B cell (primary cell): ENCODE measurements at regions not wholly inside any gene's neighbourhood (a gene's known extent, or its start where the extent isn't known, plus 50 kb on each side); places are given as distances from the start of the nearest gene placed in this dataset. TPM values are rescaled to one million over a fixed set of nuclear protein-coding genes. Genes with fewer than 3 reads are reported as not detected.

Source experiments
- ATAC-seq: fragments of 200-7000 bp; cut with Tn5 transposase; one replicate; pipeline ENCODE4 v1.10.0; 2021; ENCODE audit warnings: low read depth, mild to moderate bottlenecking, moderate number of reproducible peaks, moderate library complexity
- CTCF ChIA-PET: fragments of 350-600 bp; sonication (Branson Sonifier 250); formaldehyde crosslinking; loops from one replicate; lab custom pipeline; 2021; ENCODE audit warnings: antibody characterized with exemption, inconsistent platforms; lab: Charles Lee
- POLR2A ChIA-PET: fragments of 350-600 bp; sonication (Branson Sonifier 250); formaldehyde crosslinking; loops from one replicate; lab custom pipeline; 2021; ENCODE audit warnings: antibody characterized with exemption; lab: Charles Lee
- DNase-seq: peaks from one replicate; pipeline ENCODE4 v3.0.0; 2013
- H2AFZ ChIP-seq: 2 replicates; pipeline ENCODE4 v1.6.1; 2012; ENCODE audit warnings: mild to moderate bottlenecking, low read depth, low read length; ENCODE audit not compliant: insufficient read depth, poor library complexity, severe bottlenecking
- H3K27ac ChIP-seq, 2 donors: 1 replicate in 1 of 2; 2 replicates in 1 of 2; pipeline ENCODE4 v1.5.1; 2012 to 2013; ENCODE audit warnings: low read length in 2 of 2, mild to moderate bottlenecking in 2 of 2, moderate library complexity in 1 of 2
- H3K27me3 ChIP-seq, 4 experiments: fragments of 200-600 bp in 1 of 4; sonication (generic) in 1 of 4; replicated peaks in 1 of 4; 1 replicate in 2 of 4; 2 replicates in 2 of 4; pipeline versions ENCODE4 v1.6.1 to v1.7.0; 2013 to 2016; ENCODE audit warnings: low read length in 3 of 4, mild to moderate bottlenecking in 2 of 4, mixed read lengths in 1 of 4, moderate library complexity in 1 of 4; ENCODE audit not compliant: insufficient read depth in 4 of 4, control insufficient read depth in 3 of 4; ENCODE audit errors: control extremely low read depth in 1 of 4
- H3K36me3 ChIP-seq, 2 experiments: replicated peaks in 1 of 2; 1 replicate in 1 of 2; 2 replicates in 1 of 2; pipeline versions ENCODE4 v1.6.1 to v1.7.1; 2013; ENCODE audit warnings: low read length in 1 of 2; ENCODE audit not compliant: insufficient read depth in 2 of 2, control insufficient read depth in 1 of 2; ENCODE audit errors: control extremely low read depth in 1 of 2, extremely low read depth in 1 of 2
- H3K4me1 ChIP-seq, 2 donors: fragments of 200-600 bp in 1 of 2; sonication (generic) in 1 of 2; 1 replicate in 1 of 2; 2 replicates in 1 of 2; pipeline versions ENCODE4 v1.5.1 to v1.6.1; 2013 to 2017; ENCODE audit warnings: low read length in 2 of 2; ENCODE audit not compliant: control insufficient read depth in 2 of 2, insufficient read depth in 2 of 2
- H3K4me2 ChIP-seq: replicated peaks from 2 replicates; pipeline ENCODE3; 2012; ENCODE audit warnings: mild to moderate bottlenecking, low read depth, low read length; ENCODE audit not compliant: poor library complexity, severe bottlenecking
- H3K4me3 ChIP-seq, 5 experiments: fragments of 200-600 bp in 1 of 5; sonication (generic) in 1 of 5; 1 replicate in 3 of 5; 2 replicates in 2 of 5; pipeline versions ENCODE4 v1.5.1 to v1.7.0; 2011 to 2016; ENCODE audit warnings: low read length in 4 of 5, mild to moderate bottlenecking in 4 of 5, low read depth in 2 of 5, control low read depth in 1 of 5, moderate library complexity in 1 of 5; ENCODE audit not compliant: insufficient read depth in 1 of 5; ENCODE audit errors: control extremely low read depth in 1 of 5, extremely low read depth in 1 of 5
- H3K79me2 ChIP-seq: fragments of 200-600 bp; sonication (generic); one replicate; pipeline ENCODE4 v1.6.0; 2016; ENCODE audit warnings: low read length; ENCODE audit not compliant: control insufficient read depth, insufficient read depth
- H3K9ac ChIP-seq: fragments of 200-600 bp; sonication (generic); 2 replicates; pipeline ENCODE4 v1.6.1; 2017; ENCODE audit warnings: mild to moderate bottlenecking, low read length, moderate library complexity
- H3K9me3 ChIP-seq, 3 donors: one replicate each; pipeline versions ENCODE4 v1.6.1 to v1.7.1; 2013; ENCODE audit warnings: low read length in 2 of 3; ENCODE audit not compliant: control insufficient read depth in 2 of 3, insufficient read depth in 1 of 3; ENCODE audit errors: control extremely low read depth in 1 of 3
- H4K20me1 ChIP-seq: 2 replicates; pipeline ENCODE4 v1.6.0; 2012; ENCODE audit warnings: mild to moderate bottlenecking, low read length; ENCODE audit not compliant: insufficient read depth, control insufficient read depth, poor library complexity, severe bottlenecking
- H3K27ac Mint-ChIP-seq: one replicate; pipeline ENCODE4 v1.8.0; 2021; ENCODE audit warnings: mixed read lengths
- H3K27me3 Mint-ChIP-seq: one replicate; pipeline ENCODE4 v1.8.0; 2021; ENCODE audit warnings: mixed read lengths
- H3K4me1 Mint-ChIP-seq: one replicate; pipeline ENCODE4 v1.8.0; 2021; ENCODE audit warnings: mixed read lengths
- H3K4me3 Mint-ChIP-seq: one replicate; pipeline ENCODE4 v1.8.0; 2021; ENCODE audit warnings: mixed read lengths
- H3K9me3 Mint-ChIP-seq: one replicate; pipeline ENCODE4 v1.8.0; 2022; ENCODE audit warnings: mixed read lengths; ENCODE audit not compliant: insufficient read depth
- CTCF ChIP-seq: fragments of 200-600 bp; IDR thresholded peaks from one replicate; pipeline ENCODE4 v1.8.0; 2022; ENCODE audit warnings: antibody characterized with exemption, mild to moderate bottlenecking
- EZH2 ChIP-seq: IDR thresholded peaks from 2 replicates; pipeline ENCODE4 v1.6.1; 2012; ENCODE audit warnings: borderline replicate concordance, low read depth, mild to moderate bottlenecking, moderate library complexity, low read length; ENCODE audit not compliant: insufficient read depth, poor library complexity, severe bottlenecking
- WGBS: methylation state at CpG from one replicate; pipeline ENCODE4 v1.1.5; 2013; ENCODE audit warnings: missing lambda C conversion rate; ENCODE audit not compliant: insufficient coverage; 5-methylcytosine and 5-hydroxymethylcytosine counted together
- intact Hi-C: fragments of 100-400 bp; cut with micrococcal nuclease; formaldehyde crosslinking; loops from one replicate; pipeline ENCODE4 v1.10.0; 2022
- small RNA-seq: library from RNA; depleted of rRNA; stranded (forward); fragments of <200 nt; gene quantifications from one replicate; pipeline ENCODE3, GENCODE V24; 2012; ENCODE audit warnings: low replicate concordance, low read depth; ENCODE audit not compliant: insufficient read length

GRCh38 chr5:154529282-154529681, 51.3 kb upstream of the HAND1 start:
- H3K27ac ChIP-seq = no peak overlapping the region
- H3K9me3 ChIP-seq = peaks cover 0 to 5% (median 0%) of the 10 kb centered on the region in 3 donors
- no peaks in the 10 kb centered on the region for H4K20me1 ChIP-seq
- no peak overlapping the region for H3K4me3 ChIP-seq
- peaks cover 30% of the 10 kb centered on the region for H3K27me3 Mint-ChIP-seq
- ATAC-seq (no peak), DNase-seq (no peak)
- H3K27ac Mint-ChIP-seq = no peak overlapping the region
- H3K4me1 ChIP-seq = no peaks in the 10 kb centered on the region
- no peak overlapping the region for H3K9ac ChIP-seq
- H3K4me1 Mint-ChIP-seq = no peaks in the 10 kb centered on the region
- no peaks in the 10 kb centered on the region for H3K9me3 Mint-ChIP-seq
- ChIA-PET POLR2A (no interaction called here), CTCF (no interaction called here)
- TF ChIP-seq EZH2 (no peak), CTCF (no peak)
- H3K27me3 ChIP-seq = peaks cover 0 to 8% (median 2%) of the 10 kb centered on the region in 4 experiments
- no peaks in the 10 kb centered on the region for H3K36me3 ChIP-seq
- no peak overlapping the region for H2AFZ ChIP-seq
- H3K4me3 Mint-ChIP-seq = no peak overlapping the region
- intact Hi-C loops = no loop called here
- H3K4me2 ChIP-seq = no peak overlapping the region
- H3K79me2 ChIP-seq = no peaks in the 10 kb centered on the region
- no CpG with 5 or more reads among the region's 1 CpG for WGBS

DNA sequence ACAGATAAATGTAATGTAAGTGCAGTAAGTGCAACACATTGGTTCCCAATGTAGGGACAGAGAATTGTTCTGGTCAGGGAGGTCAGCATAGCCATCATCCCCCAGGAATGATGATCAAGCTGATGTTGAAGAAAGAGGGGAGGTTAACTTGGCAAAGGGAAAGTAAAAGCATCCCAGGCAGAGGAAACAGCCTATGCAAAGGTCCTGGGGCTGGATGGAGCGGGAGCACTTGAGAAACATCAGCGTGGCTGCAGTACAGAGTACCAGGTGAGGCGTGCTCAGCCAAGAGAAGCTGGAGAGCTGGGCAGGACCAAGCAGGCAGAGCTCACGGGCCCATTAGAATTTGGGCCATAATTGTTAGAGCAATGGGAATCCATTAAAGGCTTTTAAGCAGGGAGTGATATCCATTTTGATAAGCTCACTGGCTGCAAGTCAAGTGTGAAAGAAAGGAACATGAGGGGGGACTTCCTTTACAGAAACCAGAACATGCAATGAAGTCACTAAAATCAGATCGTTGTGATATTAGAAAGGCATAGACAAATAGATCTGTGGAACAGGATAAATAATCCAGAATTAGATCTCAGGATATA, 50.1 kb upstream of the HAND1 start:
- no peak for DNase-seq
- ATAC-seq = no peak
- peaks cover 0 to 5% (median 0%) of the 10 kb centered on the region in 3 donors for H3K9me3 ChIP-seq
- intact Hi-C loops = no loop called here
- no peaks in the 10 kb centered on the region for H3K4me1 ChIP-seq
- Mint-ChIP-seq H3K9me3 (no peaks in the 10 kb centered on the region), H3K4me3 (no peak overlapping the region), H3K27ac (no peak overlapping the region), H3K4me1 (no peaks in the 10 kb centered on the region), H3K27me3 (peaks cover 28% of the 10 kb centered on the region)
- 91% methylated on average over 4 of the region's 5 CpGs for WGBS
- H3K4me3 ChIP-seq = no peak overlapping the region
- TF ChIP-seq EZH2 = no peak
- TF ChIP-seq CTCF = no peak
- H3K79me2 ChIP-seq = no peaks in the 10 kb centered on the region
- H3K27me3 ChIP-seq = peaks cover 0 to 8% (median 2%) of the 10 kb centered on the region in 4 experiments
- no peaks in the 10 kb centered on the region for H4K20me1 ChIP-seq
- CTCF ChIA-PET = no interaction called here
- H3K36me3 ChIP-seq = no peaks in the 10 kb centered on the region
- POLR2A ChIA-PET = no interaction called here
- no peak overlapping the region for H3K4me2 ChIP-seq
- no peak overlapping the region for H3K9ac ChIP-seq
- no peak overlapping the region for H3K27ac ChIP-seq
- H2AFZ ChIP-seq = no peak overlapping the region

Small RNA genes lying in the stretch of these regions (small RNA-seq; reads per million reads assigned to genes)
- gene MIR1303 (not detected), gene MIR3141 (not detected)
